ENCODE measurements at regions not wholly inside any gene's neighbourhood (a gene's known extent, or its start where the extent isn't known, plus 50 kb on each side); places are given as distances from the start of the nearest gene placed in this dataset.

- Histone ChIP-seq H3K36me3 (ENCODE audit: control insufficient read depth, insufficient read depth, low read length) (no peaks in the 10 kb centered on the region), H3K4me1 (ENCODE audit: control insufficient read depth, insufficient read depth, low read length) (no peaks in the 10 kb centered on the region), H3K4me3 (ENCODE audit: low read depth in 2 of 2, low read length in 2 of 2) (no peak overlapping the region), H3K9me3 (ENCODE audit: control insufficient read depth, insufficient read depth, low read depth, low read length) (no peaks in the 10 kb centered on the region; the same call in 1 of the 2 replicates), H3K27me3 (ENCODE audit: control insufficient read depth, insufficient read depth, low read length) (no peaks in the 10 kb centered on the region), H3K27ac (ENCODE audit: low read length) (no peak overlapping the region)
- CTCF ChIA-PET: no interaction called here
- no peak for DNase-seq (ENCODE audit: low read depth, low spot score)
- POLR2A ChIA-PET: no interaction called here
- BruUV-seq (replicated peaks): no TSS peak
- in situ Hi-C loops (cut with HindIII; ENCODE audit: low pct_unique_long_range_greater_than_20kb, low sequenced_read_pairs) (no loop called here), intact Hi-C loops (cut with micrococcal nuclease; ENCODE audit: unreplicated experiment) (loop anchor here (10.0 kb wide), 1 partner anchor 170 kb away; no protein-coding TSS in a partner anchor)
- no peak for TF ChIP-seq SIN3A (IDR thresholded peaks at IDR 0.05; ENCODE audit: borderline replicate concordance, insufficient read depth, low read depth, low read length)
- no peak for TF ChIP-seq POLR2AphosphoS5 (IDR thresholded peaks at IDR 0.05; ENCODE audit: low read depth, low read length)
- TF ChIP-seq REST (IDR thresholded peaks at IDR 0.05; ENCODE audit: insufficient read depth in 1 of 2, low read depth in 2 of 2, low read length in 1 of 2): no peak
- TF ChIP-seq, protein P1, sequence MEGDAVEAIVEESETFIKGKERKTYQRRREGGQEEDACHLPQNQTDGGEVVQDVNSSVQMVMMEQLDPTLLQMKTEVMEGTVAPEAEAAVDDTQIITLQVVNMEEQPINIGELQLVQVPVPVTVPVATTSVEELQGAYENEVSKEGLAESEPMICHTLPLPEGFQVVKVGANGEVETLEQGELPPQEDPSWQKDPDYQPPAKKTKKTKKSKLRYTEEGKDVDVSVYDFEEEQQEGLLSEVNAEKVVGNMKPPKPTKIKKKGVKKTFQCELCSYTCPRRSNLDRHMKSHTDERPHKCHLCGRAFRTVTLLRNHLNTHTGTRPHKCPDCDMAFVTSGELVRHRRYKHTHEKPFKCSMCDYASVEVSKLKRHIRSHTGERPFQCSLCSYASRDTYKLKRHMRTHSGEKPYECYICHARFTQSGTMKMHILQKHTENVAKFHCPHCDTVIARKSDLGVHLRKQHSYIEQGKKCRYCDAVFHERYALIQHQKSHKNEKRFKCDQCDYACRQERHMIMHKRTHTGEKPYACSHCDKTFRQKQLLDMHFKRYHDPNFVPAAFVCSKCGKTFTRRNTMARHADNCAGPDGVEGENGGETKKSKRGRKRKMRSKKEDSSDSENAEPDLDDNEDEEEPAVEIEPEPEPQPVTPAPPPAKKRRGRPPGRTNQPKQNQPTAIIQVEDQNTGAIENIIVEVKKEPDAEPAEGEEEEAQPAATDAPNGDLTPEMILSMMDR (IDR thresholded peaks at IDR 0.05): no peak
- TF ChIP-seq TCF7L2 (IDR thresholded peaks at IDR 0.05; ENCODE audit: low read depth, low read length): no peak
- ATAC-seq: no peak
Measured at GRCh38 chr1:25094995-25095394, 137.3 kb downstream of the SYF2 start.

GRCh38 chr1:25094229-25094628, 138.1 kb downstream of the SYF2 start:
- in situ Hi-C loops (cut with HindIII; ENCODE audit: low pct_unique_long_range_greater_than_20kb, low sequenced_read_pairs): no loop called here
- CTCF ChIA-PET: no interaction called here

More at GRCh38 chr1:25094229-25094628, 138.1 kb downstream of the SYF2 start:
- Histone ChIP-seq H3K36me3 (ENCODE audit: control insufficient read depth, insufficient read depth, low read length) (no peaks in the 10 kb centered on the region), H3K27ac (ENCODE audit: low read length) (no peak overlapping the region), H3K4me1 (ENCODE audit: control insufficient read depth, insufficient read depth, low read length) (no peaks in the 10 kb centered on the region), H3K9me3 (ENCODE audit: control insufficient read depth, insufficient read depth, low read depth, low read length) (no peaks in the 10 kb centered on the region; the same call in 1 of the 2 replicates), H3K27me3 (ENCODE audit: control insufficient read depth, insufficient read depth, low read length) (no peaks in the 10 kb centered on the region), H3K4me3 (ENCODE audit: low read depth in 2 of 2, low read length in 2 of 2) (no peak overlapping the region)
- intact Hi-C loops (cut with micrococcal nuclease; ENCODE audit: unreplicated experiment): loop anchor here (10.0 kb wide), 1 partner anchor 169 kb away; no protein-coding TSS in a partner anchor
- DNase-seq (ENCODE audit: low read depth, low spot score) (no peak), ATAC-seq (no peak)
- TF ChIP-seq, protein P1 (IDR thresholded peaks at IDR 0.05): no peak
- TF ChIP-seq POLR2AphosphoS5 (IDR thresholded peaks at IDR 0.05; ENCODE audit: low read depth, low read length): no peak
- TF ChIP-seq REST (IDR thresholded peaks at IDR 0.05; ENCODE audit: insufficient read depth in 1 of 2, low read depth in 2 of 2, low read length in 1 of 2): no peak
- no peak for TF ChIP-seq SIN3A (IDR thresholded peaks at IDR 0.05; ENCODE audit: borderline replicate concordance, insufficient read depth, low read depth, low read length)
- no peak for TF ChIP-seq TCF7L2 (IDR thresholded peaks at IDR 0.05; ENCODE audit: low read depth, low read length)
- POLR2A ChIA-PET: interaction anchor here (0.7 kb wide), 1 partner anchor 111 kb away, joined by 4 read pairs; no protein-coding TSS in a partner anchor
- no TSS peak for BruUV-seq (replicated peaks)
